Caco-2 (cell line): ENCODE measurements at regions not wholly inside any gene's neighbourhood (a gene's known extent, or its start where the extent isn't known, plus 50 kb on each side); places are given as distances from the start of the nearest gene placed in this dataset.
A peak's percentile ranks its signal among the peaks of the same experiment; 100 is the strongest.

Experiments used
- BruUV-seq: library from RNA; stranded (reverse); fragments of 400-500 nt; replicated peaks from 2 replicates; lab custom pipeline; 2021; lab: Mats Ljungman, UMichigan
- CTCF ChIA-PET: fragments of 300-600 bp; sonication (Branson Sonifier 250); formaldehyde crosslinking; loops from one replicate; lab custom pipeline; 2022; ENCODE audit warnings: antibody characterized with exemption; lab: Charles Lee
- POLR2A ChIA-PET: fragments of 300-600 bp; sonication (Branson Sonifier 250); formaldehyde crosslinking; loops from one replicate; lab custom pipeline; 2022; ENCODE audit warnings: antibody characterized with exemption; lab: Charles Lee
- DNase-seq, 2 experiments: peaks; one replicate each; pipeline versions ENCODE4 v3.0.0 to v3.0.0-alpha.2; 2020 to 2022
- H3K27me3 ChIP-seq: replicated peaks from 2 replicates; pipeline ENCODE4 v1.6.0; 2011; ENCODE audit warnings: low read length; ENCODE audit not compliant: control insufficient read depth, insufficient read depth
- H3K36me3 ChIP-seq: 2 replicates; pipeline ENCODE4 v1.5.1; 2011; ENCODE audit warnings: low read length; ENCODE audit not compliant: control insufficient read depth, insufficient read depth
- H3K4me1 ChIP-seq: fragments of 250-450 bp; sonication (Bioruptor Pico); 2 replicates; pipeline ENCODE4 v1.5.1; 2020; ENCODE audit warnings: mild to moderate bottlenecking
- H3K4me3 ChIP-seq: 2 replicates; pipeline ENCODE4 v1.5.1; 2011; ENCODE audit warnings: low read depth, mild to moderate bottlenecking, control low read depth, low read length
- H3K9me3 ChIP-seq: fragments of 250-450 bp; sonication (Bioruptor Pico); 2 replicates; pipeline ENCODE4 v1.5.1; 2020; ENCODE audit warnings: mild to moderate bottlenecking, moderate library complexity
- H3K27ac Mint-ChIP-seq: one replicate; pipeline ENCODE4 v1.8.0; 2022; ENCODE audit warnings: mixed read lengths; ENCODE audit not compliant: unreplicated experiment
- H3K27me3 Mint-ChIP-seq: one replicate; pipeline ENCODE4 v1.8.0; 2022; ENCODE audit warnings: mixed read lengths; ENCODE audit not compliant: insufficient read depth, unreplicated experiment
- H3K36me3 Mint-ChIP-seq: one replicate; pipeline ENCODE4 v1.8.0; 2022; ENCODE audit warnings: mild to moderate bottlenecking, mixed read lengths; ENCODE audit not compliant: insufficient read depth, unreplicated experiment
- H3K4me1 Mint-ChIP-seq: one replicate; pipeline ENCODE4 v1.8.0; 2022; ENCODE audit warnings: low read depth, mixed read lengths; ENCODE audit not compliant: unreplicated experiment
- H3K4me3 Mint-ChIP-seq: one replicate; pipeline ENCODE4 v1.8.0; 2022; ENCODE audit warnings: mild to moderate bottlenecking, moderate library complexity, mixed read lengths; ENCODE audit not compliant: unreplicated experiment
- H3K9me3 Mint-ChIP-seq: one replicate; pipeline ENCODE4 v1.8.0; 2022; ENCODE audit warnings: mixed read lengths; ENCODE audit not compliant: unreplicated experiment
- intact Hi-C: fragments of 100-400 bp; cut with micrococcal nuclease; formaldehyde crosslinking; loops from one replicate; pipeline ENCODE4 v1.10.0; 2022; ENCODE audit not compliant: unreplicated experiment
- TF ChIP-seq, protein P1 (sequence below), 2 experiments: fragments of 200-600 bp in 1 of 2; IDR thresholded peaks; 1 replicate in 1 of 2; 2 replicates in 1 of 2; pipeline versions ENCODE4 v1.5.1 to v1.8.0; 2011 to 2022; ENCODE audit warnings: antibody characterized with exemption in 1 of 2, control low read depth in 1 of 2, inconsistent platforms in 1 of 2, low read depth in 1 of 2, low read length in 1 of 2, mild to moderate bottlenecking in 1 of 2, moderate library complexity in 1 of 2; ENCODE audit not compliant: insufficient read depth in 1 of 2, severe bottlenecking in 1 of 2, unreplicated experiment in 1 of 2

DNA sequence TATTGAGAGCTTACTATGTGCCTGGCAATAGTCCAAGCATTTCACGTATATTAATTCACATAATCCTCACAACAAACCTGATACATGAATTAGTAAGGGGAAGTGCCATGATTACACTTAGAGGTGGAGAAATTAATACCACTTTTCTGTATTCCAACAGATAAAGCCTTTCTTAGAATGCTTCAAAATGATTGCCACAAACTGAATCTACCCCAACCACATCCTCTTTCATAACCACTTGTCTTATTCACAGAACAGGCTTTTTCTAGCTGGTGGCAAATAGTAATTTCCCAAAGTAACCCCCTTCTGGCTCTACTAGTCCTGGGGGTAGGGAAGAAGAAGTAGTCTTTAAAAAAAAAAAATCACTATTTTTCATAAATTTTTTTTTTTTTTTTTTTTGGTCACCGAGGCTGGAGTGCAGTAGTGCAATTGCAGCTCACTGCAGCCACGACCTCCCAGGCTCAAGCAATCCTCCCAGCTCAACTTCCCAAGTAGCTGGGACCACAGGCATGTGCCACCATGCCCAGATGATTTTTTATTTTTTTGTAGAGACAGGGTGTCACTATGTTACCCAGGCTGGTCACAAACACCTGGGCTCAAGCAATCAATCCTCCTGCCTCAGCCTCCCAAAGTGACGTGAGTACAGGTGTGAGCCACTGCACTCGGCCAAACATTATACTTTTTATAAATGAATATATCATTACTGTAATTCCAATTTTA lies 59.0 kb upstream of the ARID2 start:
- Mint-ChIP-seq H3K9me3 (no peaks in the 10 kb centered on the region), H3K27ac (no peak overlapping the region), H3K4me3 (no peak overlapping the region), H3K36me3 (no peaks in the 10 kb centered on the region), H3K27me3 (no peaks in the 10 kb centered on the region), H3K4me1 (peaks cover 14% of the 10 kb centered on the region)
- CTCF ChIA-PET: interaction anchor here (0.6 kb wide), 1 partner anchor 19 kb away, joined by 4 read pairs; no protein-coding TSS in a partner anchor
- TF ChIP-seq, protein P1, sequence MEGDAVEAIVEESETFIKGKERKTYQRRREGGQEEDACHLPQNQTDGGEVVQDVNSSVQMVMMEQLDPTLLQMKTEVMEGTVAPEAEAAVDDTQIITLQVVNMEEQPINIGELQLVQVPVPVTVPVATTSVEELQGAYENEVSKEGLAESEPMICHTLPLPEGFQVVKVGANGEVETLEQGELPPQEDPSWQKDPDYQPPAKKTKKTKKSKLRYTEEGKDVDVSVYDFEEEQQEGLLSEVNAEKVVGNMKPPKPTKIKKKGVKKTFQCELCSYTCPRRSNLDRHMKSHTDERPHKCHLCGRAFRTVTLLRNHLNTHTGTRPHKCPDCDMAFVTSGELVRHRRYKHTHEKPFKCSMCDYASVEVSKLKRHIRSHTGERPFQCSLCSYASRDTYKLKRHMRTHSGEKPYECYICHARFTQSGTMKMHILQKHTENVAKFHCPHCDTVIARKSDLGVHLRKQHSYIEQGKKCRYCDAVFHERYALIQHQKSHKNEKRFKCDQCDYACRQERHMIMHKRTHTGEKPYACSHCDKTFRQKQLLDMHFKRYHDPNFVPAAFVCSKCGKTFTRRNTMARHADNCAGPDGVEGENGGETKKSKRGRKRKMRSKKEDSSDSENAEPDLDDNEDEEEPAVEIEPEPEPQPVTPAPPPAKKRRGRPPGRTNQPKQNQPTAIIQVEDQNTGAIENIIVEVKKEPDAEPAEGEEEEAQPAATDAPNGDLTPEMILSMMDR (IDR thresholded peaks at IDR 0.05; ENCODE audit: insufficient read depth in 1 of 2, low read depth in 1 of 2, low read length in 1 of 2, severe bottlenecking in 1 of 2, unreplicated experiment in 1 of 2): no peak
- intact Hi-C loops: no loop called here
- Histone ChIP-seq H3K36me3 (no peaks in the 10 kb centered on the region), H3K4me3 (no peak overlapping the region), H3K4me1 (peaks cover 35% of the 10 kb centered on the region), H3K27me3 (no peaks in the 10 kb centered on the region), H3K9me3 (no peaks in the 10 kb centered on the region)
- DNase-seq: no peak
- POLR2A ChIA-PET: no interaction called here
- no TSS peak for BruUV-seq

DNA sequence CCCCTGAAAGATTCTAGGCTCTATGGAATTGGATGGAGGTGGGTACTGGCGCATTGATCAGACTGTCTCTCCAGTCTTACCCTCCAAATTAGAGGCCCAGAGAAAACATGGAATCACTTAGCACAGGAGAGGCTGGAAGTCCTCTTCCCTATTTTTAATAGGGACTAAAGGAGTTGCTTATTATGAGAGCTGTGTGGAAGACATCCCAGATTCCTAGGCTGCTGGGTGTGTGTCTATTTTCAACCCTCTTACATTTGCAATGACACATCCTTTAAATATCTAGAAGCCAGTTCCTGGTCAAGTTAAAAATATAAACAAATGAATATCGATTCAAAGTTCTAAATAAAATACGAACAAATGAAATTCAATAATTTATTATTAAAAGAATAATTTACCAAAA lies 58.3 kb upstream of the ARID2 start:
- BruUV-seq: no TSS peak
- Histone ChIP-seq H3K27me3 (no peaks in the 10 kb centered on the region), H3K4me3 (no peak overlapping the region), H3K36me3 (no peaks in the 10 kb centered on the region), H3K9me3 (no peaks in the 10 kb centered on the region), H3K4me1 (peaks cover 35% of the 10 kb centered on the region)
- POLR2A ChIA-PET: interaction anchor here (0.6 kb wide), 1 partner anchor 82 kb away, joined by 6 read pairs; no protein-coding TSS in a partner anchor
- no peak overlapping the region for H3K27ac Mint-ChIP-seq
- H3K9me3 Mint-ChIP-seq: no peaks in the 10 kb centered on the region
- peaks cover 14% of the 10 kb centered on the region for H3K4me1 Mint-ChIP-seq
- no peaks in the 10 kb centered on the region for H3K36me3 Mint-ChIP-seq
- no peak overlapping the region for H3K4me3 Mint-ChIP-seq
- DNase-seq: no peak
- CTCF ChIA-PET: interaction anchor here (0.6 kb wide), 1 partner anchor 18 kb away, joined by 4 read pairs; no protein-coding TSS in a partner anchor
- intact Hi-C loops: no loop called here
- no peaks in the 10 kb centered on the region for H3K27me3 Mint-ChIP-seq
- TF ChIP-seq, protein P1 (IDR thresholded peaks at IDR 0.05; ENCODE audit: insufficient read depth in 1 of 2, low read depth in 1 of 2, low read length in 1 of 2, severe bottlenecking in 1 of 2, unreplicated experiment in 1 of 2): no peak

DNA sequence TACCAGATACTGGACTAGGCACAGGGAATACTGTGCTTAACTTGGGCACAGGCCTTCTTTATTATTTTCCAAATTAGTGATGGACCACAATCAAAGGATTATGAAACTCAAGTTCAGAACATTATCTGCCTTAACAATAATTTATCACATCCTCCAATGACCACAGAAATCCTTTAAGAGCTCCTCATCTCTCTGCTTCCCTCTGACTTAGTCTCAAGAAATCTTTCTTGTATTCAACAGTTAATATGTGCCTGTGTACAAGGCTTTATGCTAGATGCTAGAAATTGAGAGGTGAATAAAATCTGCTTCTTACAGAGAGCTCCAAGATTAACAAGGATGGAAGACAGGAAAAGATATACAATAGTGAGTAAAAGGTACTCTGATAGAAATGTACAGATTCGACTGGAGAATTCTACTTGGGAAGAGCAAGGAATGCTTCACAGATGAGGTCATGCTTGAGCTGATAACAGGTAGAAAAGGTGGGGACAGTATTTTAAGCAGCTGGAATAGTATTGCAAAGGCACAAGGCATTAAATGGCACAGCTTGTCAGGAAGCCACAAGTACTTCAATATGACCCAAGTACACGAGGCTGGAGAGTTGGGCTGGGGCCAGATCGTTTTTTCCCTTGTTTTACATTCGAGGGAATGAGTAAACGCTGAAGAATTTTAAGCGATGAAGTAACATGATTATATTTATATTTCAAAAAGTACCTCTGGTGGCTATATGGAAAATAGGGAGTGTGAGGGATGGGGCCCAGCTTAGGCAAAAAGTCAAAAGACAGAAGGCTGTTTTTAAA lies 55.1 kb upstream of the ARID2 start:
- Histone ChIP-seq H3K4me1 (peaks cover 23% of the 10 kb centered on the region), H3K36me3 (no peaks in the 10 kb centered on the region), H3K9me3 (no peaks in the 10 kb centered on the region), H3K27me3 (no peaks in the 10 kb centered on the region), H3K4me3 (no peak overlapping the region)
- Mint-ChIP-seq H3K27ac (no peak overlapping the region), H3K27me3 (no peaks in the 10 kb centered on the region), H3K9me3 (no peaks in the 10 kb centered on the region), H3K36me3 (no peaks in the 10 kb centered on the region), H3K4me1 (no peaks in the 10 kb centered on the region), H3K4me3 (no peak overlapping the region)
- DNase-seq: peak in 1 of 2 experiments; percentile 32
- TF ChIP-seq, protein P1 (IDR thresholded peaks at IDR 0.05; ENCODE audit: insufficient read depth in 1 of 2, low read depth in 1 of 2, low read length in 1 of 2, severe bottlenecking in 1 of 2, unreplicated experiment in 1 of 2): no peak
- no TSS peak for BruUV-seq
- intact Hi-C loops: no loop called here
- ChIA-PET CTCF (interaction anchor here (0.6 to 0.8 kb wide), 2 partner anchors 127 to 129 kb away, joined by 4 read pairs; no protein-coding TSS in a partner anchor), POLR2A (no interaction called here)
